CD4-positive, alpha-beta T cell (primary cell): ENCODE measurements at regions not wholly inside any gene's neighbourhood (a gene's known extent, or its start where the extent isn't known, plus 50 kb on each side); places are given as distances from the start of the nearest gene placed in this dataset.

Experiments used
- ATAC-seq: fragments of 200-7000 bp; cut with Tn5 transposase; one replicate; pipeline ENCODE4 v1.10.0; 2022; ENCODE audit warnings: mild to moderate bottlenecking; ENCODE audit not compliant: poor library complexity
- CTCF ChIA-PET: fragments of 350-600 bp; sonication (Branson Sonifier 250); formaldehyde crosslinking; loops from one replicate; lab custom pipeline; 2021; ENCODE audit warnings: antibody characterized with exemption, inconsistent platforms; lab: Charles Lee
- POLR2A ChIA-PET: fragments of 350-600 bp; sonication (Branson Sonifier 250); formaldehyde crosslinking; loops from one replicate; lab custom pipeline; 2021; ENCODE audit warnings: antibody characterized with exemption, inconsistent platforms; lab: Charles Lee
- DNase-seq, 14 experiments: peaks; one replicate each; pipeline ENCODE4 v3.0.0-alpha.2; 2013 to 2020; ENCODE audit warnings: mixed read lengths in 2 of 14
- H3K27ac ChIP-seq, 2 donors: one replicate each; pipeline versions ENCODE4 v1.5.1 to v1.7.0; 2013; ENCODE audit warnings: low read length in 2 of 2, low read depth in 1 of 2, mild to moderate bottlenecking in 1 of 2
- H3K27me3 ChIP-seq, 2 experiments: 1 replicate in 1 of 2; 2 replicates in 1 of 2; pipeline versions ENCODE4 v1.6.1 to v1.7.0; 2013; ENCODE audit warnings: low read length in 2 of 2, control low read depth in 1 of 2, mild to moderate bottlenecking in 1 of 2, moderate library complexity in 1 of 2; ENCODE audit not compliant: insufficient read depth in 2 of 2, control insufficient read depth in 1 of 2
- H3K36me3 ChIP-seq: one replicate; pipeline ENCODE4 v1.6.1; 2013; ENCODE audit warnings: low read length, control low read depth; ENCODE audit not compliant: insufficient read depth
- H3K4me1 ChIP-seq: one replicate; pipeline ENCODE4 v1.6.1; 2013; ENCODE audit warnings: low read length, control low read depth; ENCODE audit not compliant: insufficient read depth
- H3K4me3 ChIP-seq: one replicate; pipeline ENCODE4 v1.5.1; 2013; ENCODE audit warnings: mild to moderate bottlenecking, low read length, moderate library complexity
- H3K9me3 ChIP-seq, 2 experiments: 1 replicate in 1 of 2; 2 replicates in 1 of 2; pipeline versions ENCODE4 v1.6.1 to v1.7.0; 2013; ENCODE audit warnings: low read length in 2 of 2, mild to moderate bottlenecking in 2 of 2, control low read depth in 1 of 2, moderate library complexity in 1 of 2; ENCODE audit not compliant: control insufficient read depth in 1 of 2, insufficient read depth in 1 of 2
- H3K27ac Mint-ChIP-seq: one replicate; pipeline ENCODE4 v1.8.0; 2020; ENCODE audit warnings: mixed read lengths
- H3K27me3 Mint-ChIP-seq: one replicate; pipeline ENCODE4 v1.8.0; 2021; ENCODE audit warnings: mixed read lengths
- H3K36me3 Mint-ChIP-seq: one replicate; pipeline ENCODE4 v1.8.0; 2021; ENCODE audit warnings: low read depth, mixed read lengths
- H3K4me1 Mint-ChIP-seq: one replicate; pipeline ENCODE4 v1.8.0; 2021; ENCODE audit warnings: low read depth, mixed read lengths
- H3K4me3 Mint-ChIP-seq: one replicate; pipeline ENCODE4 v1.8.0; 2020; ENCODE audit warnings: mild to moderate bottlenecking, mixed read lengths
- H3K9me3 Mint-ChIP-seq: one replicate; pipeline ENCODE4 v1.8.0; 2020; ENCODE audit warnings: mixed read lengths
- CTCF ChIP-seq: fragments of 200-600 bp; IDR thresholded peaks from one replicate; pipeline ENCODE4 v1.8.0; 2022; ENCODE audit warnings: antibody characterized with exemption, mild to moderate bottlenecking
- intact Hi-C, 2 experiments: fragments of 100-400 bp; cut with DNase I in 1 of 2; cut with micrococcal nuclease in 1 of 2; formaldehyde crosslinking; loops; one replicate each; pipeline versions ENCODE4 v1.15.1 to v1.9.0; 2023 to 2025; cut with DNase I, micrococcal nuclease

GRCh38 chr13:105142556-105142955, 1392.9 kb downstream of the EFNB2 start:
- peaks cover 4% of the 10 kb centered on the region for H3K4me1 ChIP-seq
- no peaks in the 10 kb centered on the region for H3K9me3 ChIP-seq
- ChIA-PET POLR2A (no interaction called here), CTCF (no interaction called here)
- H3K27ac ChIP-seq: no peak overlapping the region
- no peak overlapping the region for H3K4me3 ChIP-seq
- no peak for TF ChIP-seq CTCF
- Mint-ChIP-seq H3K36me3 (peaks cover 8% of the 10 kb centered on the region), H3K4me1 (peaks cover 20% of the 10 kb centered on the region), H3K27ac (no peak overlapping the region), H3K27me3 (no peaks in the 10 kb centered on the region), H3K9me3 (no peaks in the 10 kb centered on the region), H3K4me3 (no peak overlapping the region)
- H3K36me3 ChIP-seq: no peaks in the 10 kb centered on the region
- DNase-seq: no peak
- ATAC-seq: no peak
- H3K27me3 ChIP-seq: no peaks in the 10 kb centered on the region
- intact Hi-C loops: no loop called here

GRCh38 chr13:105139380-105140285, 1395.8 kb downstream of the EFNB2 start:
- DNase-seq (peak; percentile 21 to 82 (median 46)), ATAC-seq (peak; percentile 88)
- Histone ChIP-seq H3K27ac (peak overlapping the region; percentile 69 to 84), H3K4me3 (peak overlapping the region; percentile 56), H3K27me3 (no peaks in the 10 kb centered on the region), H3K36me3 (no peaks in the 10 kb centered on the region), H3K4me1 (peaks cover 4% of the 10 kb centered on the region), H3K9me3 (no peaks in the 10 kb centered on the region)
- H3K4me1 Mint-ChIP-seq: peaks cover 20% of the 10 kb centered on the region
- H3K27ac Mint-ChIP-seq: peak overlapping the region; percentile 98
- POLR2A ChIA-PET: interaction anchor here (0.6 to 2.2 kb wide), 8 partner anchors 13 to 1429 kb away, joined by 3 to 5 read pairs (median 3); partner anchors contain the start of gene ARGLU1
- TF ChIP-seq CTCF: peak; percentile 42
- H3K9me3 Mint-ChIP-seq: no peaks in the 10 kb centered on the region
- H3K27me3 Mint-ChIP-seq: no peaks in the 10 kb centered on the region
- H3K36me3 Mint-ChIP-seq: peaks cover 8% of the 10 kb centered on the region
- intact Hi-C loops: no loop called here
- peak overlapping the region; percentile 92 for H3K4me3 Mint-ChIP-seq
- CTCF ChIA-PET: interaction anchor here (0.8 to 0.9 kb wide), 2 partner anchors 21 to 126 kb away, joined by 4 read pairs; no protein-coding TSS in a partner anchor

GRCh38 chr13:105139048-105139379, 1396.4 kb downstream of the EFNB2 start:
- Mint-ChIP-seq H3K36me3 (peaks cover 8% of the 10 kb centered on the region), H3K27ac (peak overlapping the region; percentile 98), H3K27me3 (no peaks in the 10 kb centered on the region), H3K4me3 (peak overlapping the region; percentile 92), H3K4me1 (peaks cover 20% of the 10 kb centered on the region), H3K9me3 (no peaks in the 10 kb centered on the region)
- no peaks in the 10 kb centered on the region for H3K9me3 ChIP-seq
- POLR2A ChIA-PET: interaction anchor here (0.6 to 2.2 kb wide), 6 partner anchors 14 to 1430 kb away, joined by 3 to 5 read pairs (median 4); partner anchors contain the start of gene ARGLU1
- no peaks in the 10 kb centered on the region for H3K27me3 ChIP-seq
- ATAC-seq (no peak), DNase-seq (no peak)
- H3K36me3 ChIP-seq: no peaks in the 10 kb centered on the region
- peak overlapping the region; percentile 69 to 84 for H3K27ac ChIP-seq
- intact Hi-C loops: no loop called here
- H3K4me3 ChIP-seq: peak overlapping the region; percentile 56
- no peak for TF ChIP-seq CTCF
- CTCF ChIA-PET: no interaction called here
- peaks cover 4% of the 10 kb centered on the region for H3K4me1 ChIP-seq
